ENCODE measurements at regions not wholly inside any gene's neighbourhood (a gene's known extent, or its start where the extent isn't known, plus 50 kb on each side); places are given as distances from the start of the nearest gene placed in this dataset.

- no peak for DNase-seq (ENCODE audit: low read depth)
Measured at GRCh38 chr21:25115021-25115420, 492.3 kb downstream of the MRPL39 start.

GRCh38 chr21:25107708-25108107 is 499.6 kb downstream of the MRPL39 start:
- H3K4me3 ChIP-seq (ENCODE audit: low read depth, low read length): no peak overlapping the region
- DNase-seq (ENCODE audit: low read depth): peak; percentile 66

More at GRCh38 chr21:25115021-25115420, 492.3 kb downstream of the MRPL39 start:
- no peak overlapping the region for H3K4me3 ChIP-seq (ENCODE audit: low read depth, low read length)

- no peak overlapping the region for H3K4me3 ChIP-seq (ENCODE audit: low read depth, low read length)
- peak; percentile 22 for DNase-seq (ENCODE audit: low read depth)
Measured at GRCh38 chr21:25103500-25104207, 503.6 kb downstream of the MRPL39 start.

- no peak overlapping the region for H3K4me3 ChIP-seq (ENCODE audit: low read depth, low read length)
- no peak for DNase-seq (ENCODE audit: low read depth)
Measured at GRCh38 chr21:25097648-25098047, 509.6 kb downstream of the MRPL39 start.

- H3K4me3 ChIP-seq (ENCODE audit: low read depth, low read length): no peak overlapping the region
- DNase-seq (ENCODE audit: low read depth): no peak
Measured at GRCh38 chr21:25094695-25095094, 512.6 kb downstream of the MRPL39 start.

GRCh38 chr21:25092441-25093011 is 514.8 kb downstream of the MRPL39 start:
- DNase-seq (ENCODE audit: low read depth): no peak
- no peak overlapping the region for H3K4me3 ChIP-seq (ENCODE audit: low read depth, low read length)

GRCh38 chr21:25081096-25081495 is 526.2 kb downstream of the MRPL39 start:
- DNase-seq (ENCODE audit: low read depth): peak; percentile 10
- no peak overlapping the region for H3K4me3 ChIP-seq (ENCODE audit: low read depth, low read length)

- peak; percentile 10 for DNase-seq (ENCODE audit: low read depth)
Measured at GRCh38 chr21:25080661-25081060, 526.6 kb downstream of the MRPL39 start.

GRCh38 chr21:25080141-25080540 is 527.1 kb downstream of the MRPL39 start:
- DNase-seq (ENCODE audit: low read depth): no peak
- H3K4me3 ChIP-seq (ENCODE audit: low read depth, low read length): no peak overlapping the region

More at GRCh38 chr21:25080661-25081060, 526.6 kb downstream of the MRPL39 start:
- no peak overlapping the region for H3K4me3 ChIP-seq (ENCODE audit: low read depth, low read length)

- H3K4me3 ChIP-seq (ENCODE audit: low read depth, low read length): no peak overlapping the region
Measured at GRCh38 chr21:25079053-25079452, 528.2 kb downstream of the MRPL39 start.

GRCh38 chr21:25062061-25062460 is 545.2 kb downstream of the MRPL39 start:
- no peak overlapping the region for H3K4me3 ChIP-seq (ENCODE audit: low read depth, low read length)
- DNase-seq (ENCODE audit: low read depth): no peak

More at GRCh38 chr21:25079053-25079452, 528.2 kb downstream of the MRPL39 start:
- no peak for DNase-seq (ENCODE audit: low read depth)

GRCh38 chr21:25054689-25055088 is 552.6 kb downstream of the MRPL39 start:
- DNase-seq (ENCODE audit: low read depth): no peak
- H3K4me3 ChIP-seq (ENCODE audit: low read depth, low read length): no peak overlapping the region

GRCh38 chr21:25039461-25040380 is 567.6 kb downstream of the MRPL39 start:
- no peak for DNase-seq (ENCODE audit: low read depth)

GRCh38 chr21:25036775-25037174 is 570.5 kb downstream of the MRPL39 start:
- no peak overlapping the region for H3K4me3 ChIP-seq (ENCODE audit: low read depth, low read length)
- no peak for DNase-seq (ENCODE audit: low read depth)

More at GRCh38 chr21:25039461-25040380, 567.6 kb downstream of the MRPL39 start:
- no peak overlapping the region for H3K4me3 ChIP-seq (ENCODE audit: low read depth, low read length)

GRCh38 chr21:25031750-25032149 is 575.5 kb downstream of the MRPL39 start:
- no peak overlapping the region for H3K4me3 ChIP-seq (ENCODE audit: low read depth, low read length)
- DNase-seq (ENCODE audit: low read depth): no peak

GRCh38 chr21:25029580-25029979 is 577.7 kb downstream of the MRPL39 start:
- no peak overlapping the region for H3K4me3 ChIP-seq (ENCODE audit: low read depth, low read length)
- DNase-seq (ENCODE audit: low read depth): no peak

- no peak for DNase-seq (ENCODE audit: low read depth)
- H3K4me3 ChIP-seq (ENCODE audit: low read depth, low read length): no peak overlapping the region
Measured at GRCh38 chr21:25025596-25025995, 581.7 kb downstream of the MRPL39 start.

- H3K4me3 ChIP-seq (ENCODE audit: low read depth, low read length): no peak overlapping the region
- DNase-seq (ENCODE audit: low read depth): no peak
Measured at GRCh38 chr21:25024639-25025038, 582.6 kb downstream of the MRPL39 start.

GRCh38 chr21:25005388-25005787 is 601.9 kb downstream of the MRPL39 start:
- no peak overlapping the region for H3K4me3 ChIP-seq (ENCODE audit: low read depth, low read length)
- no peak for DNase-seq (ENCODE audit: low read depth)

GRCh38 chr21:25002676-25003075 is 604.6 kb downstream of the MRPL39 start:
- DNase-seq (ENCODE audit: low read depth): no peak
- no peak overlapping the region for H3K4me3 ChIP-seq (ENCODE audit: low read depth, low read length)
